ENCODE measurements at regions not wholly inside any gene's neighbourhood (a gene's known extent, or its start where the extent isn't known, plus 50 kb on each side); places are given as distances from the start of the nearest gene placed in this dataset.
"Not testable (repeated sequence)": the region's sequence is repeated elsewhere in the genome, so short reads cannot be mapped to it uniquely, and the experiment has no call there.

- H3K36me3 Mint-ChIP-seq, H3K27ac Mint-ChIP-seq, H3K4me3 Mint-ChIP-seq, H3K27me3 Mint-ChIP-seq, H3K9me3 Mint-ChIP-seq, H3K4me1 Mint-ChIP-seq: not testable (repeated sequence)
Measured at GRCh38 chr3:34090379-34090778, 291.9 kb downstream of the PDCD6IP start.

- H3K27me3 Mint-ChIP-seq, result no peaks in the 10 kb centered on the region
- no peaks in the 10 kb centered on the region for H3K4me1 Mint-ChIP-seq
- no peaks in the 10 kb centered on the region for H3K36me3 Mint-ChIP-seq
- H3K9me3 Mint-ChIP-seq, result peaks cover 5% of the 10 kb centered on the region
- H3K4me3 Mint-ChIP-seq, result no peak overlapping the region
- H3K27ac Mint-ChIP-seq, result no peak overlapping the region
Measured at GRCh38 chr3:34090876-34091275, 292.4 kb downstream of the PDCD6IP start.

GRCh38 chr3:34094280-34094679, 295.9 kb downstream of the PDCD6IP start:
- not testable (repeated sequence) for H3K9me3 Mint-ChIP-seq, H3K27me3 Mint-ChIP-seq, H3K4me1 Mint-ChIP-seq, H3K4me3 Mint-ChIP-seq, H3K27ac Mint-ChIP-seq, H3K36me3 Mint-ChIP-seq

GRCh38 chr3:34102288-34102687, 303.9 kb downstream of the PDCD6IP start:
- Mint-ChIP-seq H3K4me1 (no peaks in the 10 kb centered on the region), H3K27me3 (peaks cover 8% of the 10 kb centered on the region), H3K9me3 (no peaks in the 10 kb centered on the region), H3K4me3 (no peak overlapping the region), H3K27ac (no peak overlapping the region), H3K36me3 (no peaks in the 10 kb centered on the region)

- no peak overlapping the region for H3K4me3 Mint-ChIP-seq
- no peaks in the 10 kb centered on the region for H3K9me3 Mint-ChIP-seq
- no peaks in the 10 kb centered on the region for H3K36me3 Mint-ChIP-seq
- peaks cover 8% of the 10 kb centered on the region for H3K27me3 Mint-ChIP-seq
- no peak overlapping the region for H3K27ac Mint-ChIP-seq
- no peaks in the 10 kb centered on the region for H3K4me1 Mint-ChIP-seq
Measured at GRCh38 chr3:34106379-34106778, 307.9 kb downstream of the PDCD6IP start.

- H3K4me3 Mint-ChIP-seq, result no peak overlapping the region
- no peak overlapping the region for H3K27ac Mint-ChIP-seq
- no peaks in the 10 kb centered on the region for H3K4me1 Mint-ChIP-seq
- no peaks in the 10 kb centered on the region for H3K36me3 Mint-ChIP-seq
- peaks cover 8% of the 10 kb centered on the region for H3K27me3 Mint-ChIP-seq
- no peaks in the 10 kb centered on the region for H3K9me3 Mint-ChIP-seq
Measured at GRCh38 chr3:34106879-34107278, 308.4 kb downstream of the PDCD6IP start.

- Mint-ChIP-seq H3K4me1 (no peaks in the 10 kb centered on the region), H3K36me3 (no peaks in the 10 kb centered on the region), H3K27me3 (peaks cover 8% of the 10 kb centered on the region), H3K27ac (no peak overlapping the region), H3K4me3 (no peak overlapping the region), H3K9me3 (no peaks in the 10 kb centered on the region)
Measured at GRCh38 chr3:34107669-34108068, 309.2 kb downstream of the PDCD6IP start.

GRCh38 chr3:34109021-34109420, 310.6 kb downstream of the PDCD6IP start:
- Mint-ChIP-seq H3K4me3 (no peak overlapping the region), H3K4me1 (no peaks in the 10 kb centered on the region), H3K36me3 (no peaks in the 10 kb centered on the region), H3K27ac (no peak overlapping the region), H3K9me3 (no peaks in the 10 kb centered on the region), H3K27me3 (peaks cover 6% of the 10 kb centered on the region)

- no peaks in the 10 kb centered on the region for H3K4me1 Mint-ChIP-seq
- H3K27me3 Mint-ChIP-seq, result peaks cover 3% of the 10 kb centered on the region
- no peak overlapping the region for H3K27ac Mint-ChIP-seq
- no peak overlapping the region for H3K4me3 Mint-ChIP-seq
- no peaks in the 10 kb centered on the region for H3K36me3 Mint-ChIP-seq
- H3K9me3 Mint-ChIP-seq, result no peaks in the 10 kb centered on the region
Measured at GRCh38 chr3:34109846-34110245, 311.4 kb downstream of the PDCD6IP start.

- H3K4me3 Mint-ChIP-seq, result no peak overlapping the region
- no peaks in the 10 kb centered on the region for H3K36me3 Mint-ChIP-seq
- no peak overlapping the region for H3K27ac Mint-ChIP-seq
- H3K4me1 Mint-ChIP-seq, result no peaks in the 10 kb centered on the region
- no peaks in the 10 kb centered on the region for H3K27me3 Mint-ChIP-seq
- no peaks in the 10 kb centered on the region for H3K9me3 Mint-ChIP-seq
Measured at GRCh38 chr3:34111361-34111760, 312.9 kb downstream of the PDCD6IP start.

GRCh38 chr3:34112261-34112660, 313.8 kb downstream of the PDCD6IP start:
- not testable (repeated sequence) for H3K36me3 Mint-ChIP-seq

GRCh38 chr3:34131091-34131490, 332.7 kb downstream of the PDCD6IP start:
- peaks cover 4% of the 10 kb centered on the region for H3K9me3 Mint-ChIP-seq
- H3K27me3 Mint-ChIP-seq, result peaks cover 7% of the 10 kb centered on the region
- H3K4me1 Mint-ChIP-seq, result no peaks in the 10 kb centered on the region
- no peaks in the 10 kb centered on the region for H3K36me3 Mint-ChIP-seq
- no peak overlapping the region for H3K4me3 Mint-ChIP-seq
- H3K27ac Mint-ChIP-seq, result no peak overlapping the region

More at GRCh38 chr3:34112261-34112660, 313.8 kb downstream of the PDCD6IP start:
- H3K27me3 Mint-ChIP-seq, H3K9me3 Mint-ChIP-seq, H3K4me3 Mint-ChIP-seq, H3K27ac Mint-ChIP-seq, H3K4me1 Mint-ChIP-seq: not testable (repeated sequence)

- H3K36me3 Mint-ChIP-seq, result no peaks in the 10 kb centered on the region
- no peak overlapping the region for H3K4me3 Mint-ChIP-seq
- H3K27ac Mint-ChIP-seq, result no peak overlapping the region
- H3K9me3 Mint-ChIP-seq, result no peaks in the 10 kb centered on the region
- peaks cover 6% of the 10 kb centered on the region for H3K27me3 Mint-ChIP-seq
- no peaks in the 10 kb centered on the region for H3K4me1 Mint-ChIP-seq
Measured at GRCh38 chr3:34132069-34132692, 333.8 kb downstream of the PDCD6IP start.

GRCh38 chr3:34139566-34139965, 341.1 kb downstream of the PDCD6IP start:
- no peaks in the 10 kb centered on the region for H3K36me3 Mint-ChIP-seq
- no peak overlapping the region for H3K27ac Mint-ChIP-seq
- no peak overlapping the region for H3K4me3 Mint-ChIP-seq

GRCh38 chr3:34140616-34141015, 342.2 kb downstream of the PDCD6IP start:
- Mint-ChIP-seq H3K4me1 (no peaks in the 10 kb centered on the region), H3K27me3 (peaks cover 5% of the 10 kb centered on the region), H3K27ac (no peak overlapping the region), H3K36me3 (no peaks in the 10 kb centered on the region), H3K4me3 (no peak overlapping the region), H3K9me3 (peaks cover 5% of the 10 kb centered on the region)

More at GRCh38 chr3:34139566-34139965, 341.1 kb downstream of the PDCD6IP start:
- Mint-ChIP-seq H3K9me3 (peaks cover 2% of the 10 kb centered on the region), H3K4me1 (no peaks in the 10 kb centered on the region), H3K27me3 (peaks cover 3% of the 10 kb centered on the region)

GRCh38 chr3:34141841-34142337, 343.5 kb downstream of the PDCD6IP start:
- Mint-ChIP-seq H3K4me3 (no peak overlapping the region), H3K27me3 (peaks cover 6% of the 10 kb centered on the region), H3K4me1 (no peaks in the 10 kb centered on the region), H3K36me3 (no peaks in the 10 kb centered on the region), H3K9me3 (peaks cover 5% of the 10 kb centered on the region), H3K27ac (no peak overlapping the region)

GRCh38 chr3:34145796-34146195, 347.4 kb downstream of the PDCD6IP start:
- Mint-ChIP-seq H3K4me3 (no peak overlapping the region), H3K27ac (no peak overlapping the region), H3K36me3 (no peaks in the 10 kb centered on the region), H3K9me3 (peaks cover 5% of the 10 kb centered on the region), H3K27me3 (peaks cover 6% of the 10 kb centered on the region), H3K4me1 (no peaks in the 10 kb centered on the region)

All from activated naive CD4-positive, alpha-beta T cell treated with anti-CD3 and anti-CD28 coated beads, Interleukin-2, amount 50 U/mL, for 24 hours (primary cell).